GM23248 (cell line): ENCODE measurements at regions not wholly inside any gene's neighbourhood (a gene's known extent, or its start where the extent isn't known, plus 50 kb on each side); places are given as distances from the start of the nearest gene placed in this dataset.

ENCODE experiments used
- EZH2 ChIP-seq: fragments of 200-600 bp; sonication (generic); IDR thresholded peaks from 2 replicates; pipeline ENCODE4 v1.6.1; 2018; ENCODE audit warnings: antibody characterized with exemption, mild to moderate bottlenecking; ENCODE audit not compliant: insufficient read depth, poor library complexity, severe bottlenecking
- EZH2phosphoT487 ChIP-seq: fragments of 200-600 bp; sonication (generic); IDR thresholded peaks from 2 replicates; pipeline ENCODE4 v1.6.1; 2018; ENCODE audit warnings: antibody characterized with exemption, moderate library complexity, mild to moderate bottlenecking, low read depth; ENCODE audit not compliant: insufficient read depth

GRCh38 chr3:178059836-178060235, 476.4 kb upstream of the KCNMB2 start:
- no peak for TF ChIP-seq EZH2phosphoT487
- no peak for TF ChIP-seq EZH2
